IMR-90 (cell line): ENCODE measurements at regions not wholly inside any gene's neighbourhood (a gene's known extent, or its start where the extent isn't known, plus 50 kb on each side); places are given as distances from the start of the nearest gene placed in this dataset.

ENCODE experiments used
- ATAC-seq: fragments of 200-7000 bp; cut with Tn5 transposase; 2 replicates; pipeline ENCODE4 v1.9.1; 2020; ENCODE audit warnings: low read depth, mild to moderate bottlenecking, moderate library complexity
- BruUV-seq: library from RNA; stranded (reverse); fragments of 400-500 nt; replicated peaks from 2 replicates; lab custom pipeline; 2021; lab: Mats Ljungman, UMichigan
- CTCF ChIA-PET: fragments of 300-600 bp; formaldehyde crosslinking; extraction: SDS; loops from one replicate; lab custom pipeline; 2021; ENCODE audit warnings: antibody characterized with exemption; lab: Yijun Ruan, JAX
- POLR2A ChIA-PET: fragments of 300-600 bp; sonication (Branson Sonifier 250); formaldehyde crosslinking; loops from one replicate; lab custom pipeline; 2022; ENCODE audit warnings: antibody characterized with exemption; ENCODE audit not compliant: unreplicated experiment; lab: Charles Lee
- DNase-seq: peaks from one replicate; pipeline ENCODE4 v3.0.0; 2013
- H2AFZ ChIP-seq: replicated peaks from 2 replicates; pipeline ENCODE3; 2013; ENCODE audit warnings: low read length, mild to moderate bottlenecking; ENCODE audit not compliant: poor library complexity
- H2AK5ac ChIP-seq: 2 replicates; pipeline ENCODE4 v1.6.1; 2013; ENCODE audit warnings: low read depth, low read length, inconsistent platforms
- H2AK9ac ChIP-seq: replicated peaks from 2 replicates; pipeline ENCODE3; 2013; ENCODE audit warnings: mild to moderate bottlenecking, low read depth, low read length, moderate library complexity; ENCODE audit not compliant: poor library complexity
- H2BK120ac ChIP-seq: 2 replicates; pipeline ENCODE4 v1.6.1; 2013; ENCODE audit warnings: low read depth, low read length, inconsistent platforms
- H2BK15ac ChIP-seq: 3 replicates; pipeline ENCODE4 v1.6.1; 2013; ENCODE audit warnings: low read depth, low read length, inconsistent platforms
- H2BK20ac ChIP-seq: 2 replicates; pipeline ENCODE4 v1.6.1; 2013; ENCODE audit warnings: low read depth, mild to moderate bottlenecking, inconsistent platforms, low read length, moderate library complexity
- H2BK5ac ChIP-seq: 2 replicates; pipeline ENCODE4 v1.6.1; 2013; ENCODE audit warnings: mild to moderate bottlenecking, low read depth, low read length, inconsistent platforms; ENCODE audit not compliant: poor library complexity, severe bottlenecking
- H3K14ac ChIP-seq: replicated peaks from 2 replicates; pipeline ENCODE4 v1.6.1; 2013; ENCODE audit warnings: low read depth, low read length, inconsistent platforms
- H3K18ac ChIP-seq: 2 replicates; pipeline ENCODE4 v1.6.1; 2013; ENCODE audit warnings: low read depth, low read length, control low read depth
- H3K23ac ChIP-seq: 2 replicates; pipeline ENCODE4 v1.6.1; 2013; ENCODE audit warnings: low read depth, low read length, inconsistent platforms
- H3K27ac ChIP-seq: 2 replicates; pipeline ENCODE4 v1.5.1; 2013; ENCODE audit warnings: mild to moderate bottlenecking, control low read depth, low read length; ENCODE audit not compliant: insufficient read depth
- H3K27me3 ChIP-seq: 2 replicates; pipeline ENCODE4 v1.6.1; 2013; ENCODE audit warnings: low read length; ENCODE audit not compliant: control insufficient read depth, insufficient read depth
- H3K36me3 ChIP-seq: 2 replicates; pipeline ENCODE4 v1.6.1; 2013; ENCODE audit warnings: low read length, mixed read lengths; ENCODE audit not compliant: control insufficient read depth, insufficient read depth
- H3K4ac ChIP-seq: 2 replicates; pipeline ENCODE4 v1.6.1; 2013; ENCODE audit warnings: low read depth, low read length, inconsistent platforms
- H3K4me1 ChIP-seq: 2 replicates; pipeline ENCODE4 v1.6.1; 2013; ENCODE audit warnings: low read length, mixed read lengths; ENCODE audit not compliant: control insufficient read depth, insufficient read depth
- H3K4me2 ChIP-seq: 2 replicates; pipeline ENCODE4 v1.6.1; 2013; ENCODE audit warnings: low read depth, mild to moderate bottlenecking, control low read depth, low read length, moderate library complexity
- H3K4me3 ChIP-seq: 2 replicates; pipeline ENCODE4 v1.5.1; 2013; ENCODE audit warnings: low read depth, mild to moderate bottlenecking, control low read depth, low read length, moderate library complexity; ENCODE audit not compliant: insufficient read depth
- H3K56ac ChIP-seq: 2 replicates; pipeline ENCODE4 v1.6.1; 2013; ENCODE audit warnings: low read length, inconsistent platforms; ENCODE audit not compliant: insufficient read depth; ENCODE audit errors: extremely low read depth
- H3K79me1 ChIP-seq, 2 experiments: 2 replicates each; pipeline ENCODE4 v1.6.1; 2013; ENCODE audit warnings: low read length in 2 of 2, inconsistent platforms in 1 of 2, low read depth in 1 of 2
- H3K9ac ChIP-seq: 2 replicates; pipeline ENCODE4 v1.6.1; 2013; ENCODE audit warnings: low read depth, low read length, control low read depth
- H3K9me1 ChIP-seq: 2 replicates; pipeline ENCODE4 v1.6.1; 2013; ENCODE audit warnings: low read length, inconsistent platforms; ENCODE audit not compliant: insufficient read depth
- H3K9me3 ChIP-seq: 2 replicates; pipeline ENCODE4 v1.6.1; 2013; ENCODE audit warnings: low read length; ENCODE audit not compliant: control insufficient read depth, insufficient read depth
- H4K20me1 ChIP-seq: 2 replicates; pipeline ENCODE4 v1.6.1; 2013; ENCODE audit warnings: low read length, inconsistent platforms; ENCODE audit not compliant: insufficient read depth
- H4K5ac ChIP-seq: 2 replicates; pipeline ENCODE4 v1.6.1; 2013; ENCODE audit warnings: mild to moderate bottlenecking, low read depth, low read length, control low read depth
- H4K8ac ChIP-seq, 2 experiments: 2 replicates each; pipeline ENCODE4 v1.6.1; 2013; ENCODE audit warnings: low read depth in 2 of 2, low read length in 2 of 2, control low read depth in 1 of 2, inconsistent platforms in 1 of 2
- H4K91ac ChIP-seq: 2 replicates; pipeline ENCODE4 v1.6.1; 2013; ENCODE audit warnings: low read depth, low read length, inconsistent platforms; ENCODE audit not compliant: insufficient read depth
- BHLHE40 ChIP-seq: fragments of 150-350 bp; IDR thresholded peaks from 2 replicates; pipeline ENCODE4 v1.6.1; 2016; ENCODE audit warnings: mild to moderate bottlenecking, low read depth, low read length
- WGBS, 2 experiments: methylation state at CpG; one replicate each; pipeline versions ENCODE4 v1.1.5 to v1.1.7; 2013; ENCODE audit warnings: missing lambda C conversion rate in 2 of 2; ENCODE audit not compliant: insufficient read length in 1 of 2; ENCODE audit errors: extremely low coverage in 2 of 2; 5-methylcytosine and 5-hydroxymethylcytosine counted together
- dilution Hi-C: fragments of 300-500 bp; cut with HindIII; formaldehyde crosslinking; loops from one replicate; pipeline ENCODE4 v1.14.3; 2018; ENCODE audit warnings: low sequenced_read_pairs; ENCODE audit not compliant: unreplicated experiment
- in situ Hi-C: fragments of 300-500 bp; cut with MboI; formaldehyde crosslinking; loops from 3 replicates; pipeline ENCODE4 v1.14.3; 2019; ENCODE audit warnings: low sequenced_read_pairs, inconsistent platforms, mixed read lengths
- intact Hi-C: fragments of 100-400 bp; cut with micrococcal nuclease; formaldehyde crosslinking; loops from 2 replicates; pipeline ENCODE4 v1.10.0; 2022

DNA sequence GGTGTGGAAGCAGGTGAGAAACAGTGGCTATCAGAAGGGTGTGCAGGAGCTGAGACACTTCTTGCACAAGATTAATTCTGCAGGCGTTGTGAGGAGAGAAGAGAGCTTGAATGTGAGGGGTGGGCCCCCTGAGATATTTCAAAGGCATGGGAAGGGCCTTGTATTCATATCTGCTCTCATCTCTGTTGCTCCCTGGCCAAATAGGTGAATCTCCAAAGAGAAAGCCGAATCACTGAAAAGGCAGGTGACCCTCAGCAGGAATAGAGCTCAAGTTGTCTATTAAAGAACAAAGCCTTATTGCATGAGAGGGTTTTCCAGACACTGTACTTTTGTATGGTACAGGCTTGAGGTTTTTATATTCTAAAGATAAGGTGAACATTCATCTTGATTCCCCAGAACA is 373.1 kb downstream of the TMEM114 start:
- in situ Hi-C loops: no loop called here
- no peak for TF ChIP-seq BHLHE40
- POLR2A ChIA-PET: no interaction called here

More for the DNA sequence above, 373.1 kb downstream of the TMEM114 start:
- BruUV-seq: no TSS peak
- H4K91ac ChIP-seq: no peak overlapping the region
- no peak overlapping the region for H4K8ac ChIP-seq
- H3K4me3 ChIP-seq: no peak overlapping the region
- intact Hi-C loops: no loop called here
- H3K4me1 ChIP-seq: no peaks in the 10 kb centered on the region
- no peak overlapping the region for H3K4me2 ChIP-seq
- no peak overlapping the region for H3K4ac ChIP-seq
- H3K27me3 ChIP-seq: no peaks in the 10 kb centered on the region
- H2AK5ac ChIP-seq: no peak overlapping the region
- no peak overlapping the region for H3K56ac ChIP-seq
- peaks cover 11% of the 10 kb centered on the region; the same call in 1 of the 2 replicates for H3K9me3 ChIP-seq
- WGBS, 2 experiments: 0% methylated on average over 1 of the region's 2 CpGs; no CpG with 5 or more reads in 1 of the 2 experiments
- no peaks in the 10 kb centered on the region for H3K79me1 ChIP-seq
- ATAC-seq (no peak), DNase-seq (no peak)
- H2AFZ ChIP-seq: no peak overlapping the region
- H2BK15ac ChIP-seq: no peak overlapping the region
- H2BK5ac ChIP-seq: no peak overlapping the region
- no peak overlapping the region for H3K18ac ChIP-seq
- no peak overlapping the region for H3K9ac ChIP-seq
- no peak overlapping the region for H2BK20ac ChIP-seq
- CTCF ChIA-PET: no interaction called here
- H4K20me1 ChIP-seq: no peaks in the 10 kb centered on the region
- dilution Hi-C loops: no loop called here
- no peak overlapping the region for H3K14ac ChIP-seq
- no peak overlapping the region for H2BK120ac ChIP-seq
- no peaks in the 10 kb centered on the region for H3K9me1 ChIP-seq
- H4K5ac ChIP-seq: no peak overlapping the region
- H3K36me3 ChIP-seq: no peaks in the 10 kb centered on the region
- H2AK9ac ChIP-seq: no peak overlapping the region
- H3K23ac ChIP-seq: no peak overlapping the region
- no peak overlapping the region for H3K27ac ChIP-seq
